Activated B cell treated with CpG ODN at 0.5 μM for 24 hours (primary cell): ENCODE measurements at regions not wholly inside any gene's neighbourhood (a gene's known extent, or its start where the extent isn't known, plus 50 kb on each side); places are given as distances from the start of the nearest gene placed in this dataset.

ENCODE experiments used
- ATAC-seq: fragments of 200-7000 bp; cut with Tn5 transposase; one replicate; pipeline ENCODE4 v1.10.0; 2021; ENCODE audit warnings: low read depth, mild to moderate bottlenecking, moderate library complexity
- CTCF ChIA-PET: fragments of 350-600 bp; sonication (Branson Sonifier 250); formaldehyde crosslinking; loops from one replicate; lab custom pipeline; 2021; ENCODE audit warnings: antibody characterized with exemption; lab: Charles Lee
- POLR2A ChIA-PET: fragments of 350-600 bp; sonication (Branson Sonifier 250); formaldehyde crosslinking; loops from one replicate; lab custom pipeline; 2021; ENCODE audit warnings: antibody characterized with exemption; lab: Charles Lee
- DNase-seq: peaks from one replicate; pipeline ENCODE4 v3.0.0; 2022
- H3K27ac Mint-ChIP-seq: one replicate; pipeline ENCODE4 v1.8.0; 2020; ENCODE audit warnings: mixed read lengths
- H3K27me3 Mint-ChIP-seq: one replicate; pipeline ENCODE4 v1.8.0; 2021; ENCODE audit warnings: mixed read lengths
- H3K36me3 Mint-ChIP-seq: one replicate; pipeline ENCODE4 v1.8.0; 2021; ENCODE audit warnings: low read depth, mixed read lengths
- H3K4me1 Mint-ChIP-seq: one replicate; pipeline ENCODE4 v1.8.0; 2021; ENCODE audit warnings: mixed read lengths
- H3K4me3 Mint-ChIP-seq: one replicate; pipeline ENCODE4 v1.8.0; 2020; ENCODE audit warnings: mild to moderate bottlenecking, mixed read lengths
- H3K9me3 Mint-ChIP-seq: one replicate; pipeline ENCODE4 v1.8.0; 2020; ENCODE audit warnings: mixed read lengths
- intact Hi-C: fragments of 100-400 bp; cut with micrococcal nuclease; formaldehyde crosslinking; loops from one replicate; pipeline ENCODE4 v1.15.1; 2024
- TF ChIP-seq, protein P1 (sequence below): fragments of 200-600 bp; IDR thresholded peaks from one replicate; pipeline ENCODE4 v1.8.0; 2022; ENCODE audit warnings: antibody characterized with exemption, mild to moderate bottlenecking

- Mint-ChIP-seq H3K27ac (no peak overlapping the region), H3K9me3 (no peaks in the 10 kb centered on the region), H3K36me3 (no peaks in the 10 kb centered on the region), H3K27me3 (no peaks in the 10 kb centered on the region), H3K4me1 (no peaks in the 10 kb centered on the region), H3K4me3 (no peak overlapping the region)
- CTCF ChIA-PET = no interaction called here
- no peak for ATAC-seq
- intact Hi-C loops = no loop called here
- TF ChIP-seq, protein P1, sequence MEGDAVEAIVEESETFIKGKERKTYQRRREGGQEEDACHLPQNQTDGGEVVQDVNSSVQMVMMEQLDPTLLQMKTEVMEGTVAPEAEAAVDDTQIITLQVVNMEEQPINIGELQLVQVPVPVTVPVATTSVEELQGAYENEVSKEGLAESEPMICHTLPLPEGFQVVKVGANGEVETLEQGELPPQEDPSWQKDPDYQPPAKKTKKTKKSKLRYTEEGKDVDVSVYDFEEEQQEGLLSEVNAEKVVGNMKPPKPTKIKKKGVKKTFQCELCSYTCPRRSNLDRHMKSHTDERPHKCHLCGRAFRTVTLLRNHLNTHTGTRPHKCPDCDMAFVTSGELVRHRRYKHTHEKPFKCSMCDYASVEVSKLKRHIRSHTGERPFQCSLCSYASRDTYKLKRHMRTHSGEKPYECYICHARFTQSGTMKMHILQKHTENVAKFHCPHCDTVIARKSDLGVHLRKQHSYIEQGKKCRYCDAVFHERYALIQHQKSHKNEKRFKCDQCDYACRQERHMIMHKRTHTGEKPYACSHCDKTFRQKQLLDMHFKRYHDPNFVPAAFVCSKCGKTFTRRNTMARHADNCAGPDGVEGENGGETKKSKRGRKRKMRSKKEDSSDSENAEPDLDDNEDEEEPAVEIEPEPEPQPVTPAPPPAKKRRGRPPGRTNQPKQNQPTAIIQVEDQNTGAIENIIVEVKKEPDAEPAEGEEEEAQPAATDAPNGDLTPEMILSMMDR = no peak
- no peak for DNase-seq
- POLR2A ChIA-PET = no interaction called here
Measured at GRCh38 chr13:65638572-65639168, 1591.5 kb downstream of the PCDH9 start.

DNA sequence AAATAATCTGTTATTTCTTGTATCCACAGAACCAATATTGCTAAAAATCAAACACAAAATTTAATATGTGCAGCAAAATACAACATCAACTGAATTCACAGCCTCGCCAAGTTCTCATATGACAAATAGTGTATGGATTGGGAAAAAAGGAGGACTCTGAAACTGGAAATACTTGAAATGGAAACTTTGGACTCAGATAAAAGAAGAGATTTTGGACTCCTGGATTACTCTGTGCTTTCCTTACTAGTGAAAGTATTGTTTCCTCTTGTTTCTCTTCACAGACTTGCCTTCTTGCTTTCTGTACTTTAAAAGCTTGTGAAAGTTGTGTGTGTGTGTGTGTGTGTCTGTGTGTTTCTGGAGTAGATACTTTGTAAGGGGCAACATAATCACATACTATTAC is 1596.3 kb downstream of the PCDH9 start:
- intact Hi-C loops = no loop called here
- H3K36me3 Mint-ChIP-seq = no peaks in the 10 kb centered on the region
- ATAC-seq = no peak

DNA sequence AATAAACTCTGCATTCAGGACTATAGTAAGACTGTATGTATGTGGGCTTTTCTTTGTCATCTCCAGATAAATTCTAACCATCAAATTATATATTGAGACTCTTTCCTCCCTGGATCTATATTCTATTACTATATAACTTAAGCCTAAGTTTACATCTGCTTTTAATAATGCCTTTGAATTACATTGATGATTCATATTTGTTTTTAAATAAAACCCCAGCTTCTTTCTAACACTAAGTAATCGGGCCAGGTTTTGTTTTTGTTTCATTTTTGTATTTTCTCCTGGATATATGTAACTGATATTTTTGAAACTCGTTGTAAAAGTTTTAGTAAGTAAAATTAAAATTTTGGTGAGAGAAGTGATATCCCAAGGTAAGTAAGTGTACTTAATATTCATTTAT is 1599.1 kb downstream of the PCDH9 start:
- ChIA-PET POLR2A (no interaction called here), CTCF (no interaction called here)
- Mint-ChIP-seq H3K27me3 (no peaks in the 10 kb centered on the region), H3K27ac (no peak overlapping the region), H3K4me3 (no peak overlapping the region), H3K4me1 (no peaks in the 10 kb centered on the region), H3K9me3 (no peaks in the 10 kb centered on the region), H3K36me3 (no peaks in the 10 kb centered on the region)
- ATAC-seq (no peak), DNase-seq (no peak)
- TF ChIP-seq, protein P1 = no peak
- intact Hi-C loops = no loop called here

More for the DNA sequence above, 1596.3 kb downstream of the PCDH9 start:
- H3K27ac Mint-ChIP-seq = no peak overlapping the region
- no peak for DNase-seq
- POLR2A ChIA-PET = no interaction called here
- H3K4me1 Mint-ChIP-seq = no peaks in the 10 kb centered on the region
- no peak overlapping the region for H3K4me3 Mint-ChIP-seq
- H3K9me3 Mint-ChIP-seq = no peaks in the 10 kb centered on the region
- TF ChIP-seq, protein P1 = no peak
- H3K27me3 Mint-ChIP-seq = no peaks in the 10 kb centered on the region
- CTCF ChIA-PET = no interaction called here

DNA sequence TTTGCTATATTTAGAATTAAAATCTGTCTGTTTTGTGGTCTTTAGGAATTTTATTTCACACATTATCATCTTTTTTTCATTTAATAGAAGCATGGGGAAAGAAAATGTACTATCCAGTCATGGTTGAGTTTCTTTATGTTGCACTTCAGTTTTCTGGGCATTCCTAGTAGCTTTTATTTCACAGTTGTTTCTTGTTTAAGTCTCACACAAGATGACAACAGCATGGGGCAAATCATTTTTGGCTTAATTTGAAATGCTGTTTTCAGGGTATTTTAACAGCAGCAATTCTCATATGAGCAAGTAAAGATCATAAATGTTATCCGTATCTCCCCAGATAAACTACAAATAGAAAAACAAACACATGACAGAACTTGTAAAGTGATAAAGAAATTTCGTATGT is 1600.2 kb downstream of the PCDH9 start:
- TF ChIP-seq, protein P1 = no peak
- ATAC-seq (no peak), DNase-seq (no peak)
- H3K9me3 Mint-ChIP-seq = peaks cover 4% of the 10 kb centered on the region
- no peak overlapping the region for H3K4me3 Mint-ChIP-seq
- CTCF ChIA-PET = no interaction called here
- no peaks in the 10 kb centered on the region for H3K27me3 Mint-ChIP-seq
- intact Hi-C loops = no loop called here
- no peak overlapping the region for H3K27ac Mint-ChIP-seq
- H3K4me1 Mint-ChIP-seq = no peaks in the 10 kb centered on the region
- no peaks in the 10 kb centered on the region for H3K36me3 Mint-ChIP-seq
- POLR2A ChIA-PET = no interaction called here

- no peak for DNase-seq
- TF ChIP-seq, protein P1 = no peak
- Mint-ChIP-seq H3K4me1 (no peaks in the 10 kb centered on the region), H3K27me3 (no peaks in the 10 kb centered on the region), H3K27ac (no peak overlapping the region), H3K9me3 (peaks cover 4% of the 10 kb centered on the region), H3K4me3 (no peak overlapping the region), H3K36me3 (no peaks in the 10 kb centered on the region)
- no peak for ATAC-seq
- POLR2A ChIA-PET = no interaction called here
- CTCF ChIA-PET = no interaction called here
- intact Hi-C loops = no loop called here
Measured at GRCh38 chr13:65623148-65623547, 1607.0 kb downstream of the PCDH9 start.
